D341Med (cell line): ENCODE measurements at regions not wholly inside any gene's neighbourhood (a gene's known extent, or its start where the extent isn't known, plus 50 kb on each side); places are given as distances from the start of the nearest gene placed in this dataset.
"Not testable (repeated sequence)": the region's sequence is repeated elsewhere in the genome, so short reads cannot be mapped to it uniquely, and the experiment has no call there.

ENCODE experiments used
- DNase-seq: peaks from one replicate; pipeline ENCODE4 v3.0.0; 2012; ENCODE audit warnings: low spot score

- DNase-seq = no peak
Observed at GRCh38 chr12:87092421-87092820, 836.2 kb upstream of the MGAT4C start.

DNA sequence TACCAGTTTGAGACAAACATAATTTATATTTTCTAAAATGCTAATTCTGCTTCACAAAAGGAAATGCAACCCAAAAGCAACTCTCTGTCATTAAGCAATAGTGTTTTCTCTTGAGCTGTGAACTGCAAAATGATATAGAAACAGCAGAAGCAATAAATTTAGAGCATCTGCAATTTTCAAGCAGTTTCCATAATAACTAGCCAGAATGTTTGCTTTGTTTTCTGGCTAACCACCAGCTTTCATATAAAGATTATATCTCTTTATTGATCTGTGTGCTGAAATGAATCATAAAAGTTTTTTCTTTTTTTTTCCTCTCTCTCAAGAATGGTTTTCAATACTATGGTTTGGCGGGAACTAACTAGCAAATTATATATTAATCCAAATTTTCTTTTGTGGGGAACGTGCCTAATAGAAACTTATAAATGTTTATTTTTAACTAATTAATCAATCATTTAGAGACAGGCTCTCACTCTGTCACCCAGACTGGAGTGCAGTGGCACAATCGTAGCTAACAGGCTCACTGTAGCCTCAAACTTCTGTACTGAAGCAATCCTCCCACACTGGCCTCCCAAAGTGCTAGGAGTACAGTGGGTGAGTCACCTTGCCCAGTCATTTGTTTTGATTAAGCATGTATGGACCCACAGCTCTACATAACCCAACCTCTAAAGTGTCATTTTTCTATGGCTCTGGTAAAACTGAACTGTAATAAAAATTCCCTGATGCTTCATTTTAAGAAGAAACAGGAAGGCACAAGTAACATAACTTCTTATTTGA, 830.1 kb upstream of the MGAT4C start:
- DNase-seq = no peak

GRCh38 chr12:87085286-87085685, 829.1 kb upstream of the MGAT4C start:
- no peak for DNase-seq

DNA sequence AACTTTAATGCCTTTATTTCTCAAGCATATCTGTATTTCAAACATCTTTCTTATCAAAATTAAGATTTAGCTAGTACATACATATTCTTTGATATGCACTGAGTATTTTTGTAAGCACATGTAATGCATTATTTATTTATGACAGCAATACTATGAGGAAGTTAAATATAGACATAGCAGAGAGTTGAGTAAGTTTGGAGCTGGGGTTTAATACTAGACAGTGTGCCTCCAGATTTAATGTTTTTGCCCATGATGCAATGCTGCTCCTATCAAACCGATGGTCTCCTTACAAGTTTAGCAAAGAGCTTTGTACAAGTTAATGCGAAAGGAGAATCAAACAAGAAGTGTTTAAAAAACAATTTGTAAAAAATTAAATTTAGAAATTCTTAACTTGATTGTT, 826.6 kb upstream of the MGAT4C start:
- DNase-seq = no peak

- DNase-seq = no peak
Observed at GRCh38 chr12:87074781-87075180, 818.6 kb upstream of the MGAT4C start.

DNA sequence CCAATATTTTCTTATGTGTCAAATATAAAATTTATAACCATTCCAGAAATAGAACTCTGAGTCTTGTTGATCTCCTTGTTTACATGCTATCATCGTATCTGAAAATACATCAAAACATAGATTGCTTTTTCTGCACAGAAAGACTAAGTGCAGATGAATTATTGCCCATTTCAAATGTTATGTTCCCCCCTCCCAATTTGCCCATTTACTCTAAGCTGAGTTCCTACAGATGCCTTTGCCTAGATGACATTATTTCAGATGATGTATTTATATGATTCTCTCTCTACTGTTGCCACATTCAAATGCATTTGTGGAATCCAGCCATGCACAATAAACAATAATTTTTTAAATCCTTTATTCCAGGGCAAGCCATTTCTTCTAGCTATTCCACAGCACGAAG, 810.1 kb upstream of the MGAT4C start:
- no peak for DNase-seq

GRCh38 chr12:87059231-87059630, 803.0 kb upstream of the MGAT4C start:
- no peak for DNase-seq

DNA sequence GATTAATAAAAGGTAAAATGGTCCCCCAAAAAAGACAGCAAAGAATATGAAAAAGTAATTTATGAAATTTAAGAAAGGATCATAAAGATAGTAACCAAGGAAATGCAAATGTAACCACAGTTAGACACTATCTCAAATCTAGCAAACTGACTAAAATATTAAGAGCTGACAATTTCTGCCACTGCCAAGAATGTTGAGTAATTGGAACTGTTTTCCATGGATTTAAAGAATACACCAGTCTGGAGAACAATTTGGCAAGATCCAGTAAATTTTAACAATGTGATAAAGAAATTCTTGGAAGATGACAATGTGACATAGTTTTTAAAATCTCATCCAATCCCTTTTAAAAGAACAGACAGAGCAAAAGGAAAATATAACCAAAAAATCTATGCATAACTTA, 798.0 kb upstream of the MGAT4C start:
- no peak for DNase-seq

- DNase-seq = no peak
Observed at GRCh38 chr12:87051621-87052020, 795.4 kb upstream of the MGAT4C start.

GRCh38 chr12:87047691-87048090, 791.5 kb upstream of the MGAT4C start:
- no peak for DNase-seq

GRCh38 chr12:87039536-87039935, 783.3 kb upstream of the MGAT4C start:
- no peak for DNase-seq

- no peak for DNase-seq
Observed at GRCh38 chr12:87038098-87038497, 781.9 kb upstream of the MGAT4C start.

GRCh38 chr12:87025976-87026375, 769.8 kb upstream of the MGAT4C start:
- no peak for DNase-seq

DNA sequence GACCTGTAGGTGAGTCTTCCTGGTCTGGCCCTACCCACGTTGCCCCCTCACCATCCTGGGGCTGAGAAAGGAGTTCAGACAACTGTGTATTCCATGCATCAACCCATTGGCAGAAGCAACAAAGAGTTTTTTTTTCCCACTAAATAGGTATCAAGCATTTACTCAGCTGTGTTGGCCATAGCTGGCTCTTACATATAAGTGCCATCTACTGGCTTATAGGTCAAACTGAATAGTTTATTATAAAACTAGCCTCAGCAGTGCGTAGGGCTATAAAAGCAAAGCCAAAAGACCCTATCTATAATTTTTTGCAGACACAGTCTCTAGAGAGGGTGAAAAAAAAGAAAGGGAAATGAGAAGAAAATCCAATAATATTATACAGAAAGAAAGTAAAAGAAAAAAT, 765.2 kb upstream of the MGAT4C start:
- no peak for DNase-seq

GRCh38 chr12:87020071-87020470, 763.9 kb upstream of the MGAT4C start:
- no peak for DNase-seq

DNA sequence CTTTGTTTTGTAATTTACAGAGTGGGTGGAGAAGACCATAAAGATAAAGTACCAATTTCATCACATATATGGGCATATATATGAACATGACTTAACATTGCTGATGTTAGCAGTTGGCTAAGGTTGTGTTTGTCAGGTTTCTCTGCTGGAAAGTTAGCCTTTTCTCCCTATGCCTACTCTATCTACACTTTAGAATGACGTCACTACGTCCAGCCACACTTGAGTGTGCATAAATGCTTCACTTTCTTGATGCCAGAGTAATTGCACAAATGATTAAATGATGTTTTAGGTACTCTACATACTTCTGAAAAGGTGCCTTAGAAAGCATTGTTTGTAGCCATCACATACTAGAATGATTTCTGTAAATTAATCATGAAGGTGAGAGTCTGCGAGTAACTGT, 759.2 kb upstream of the MGAT4C start:
- no peak for DNase-seq

- no peak for DNase-seq
Observed at GRCh38 chr12:87008785-87009384, 752.7 kb upstream of the MGAT4C start.

DNA sequence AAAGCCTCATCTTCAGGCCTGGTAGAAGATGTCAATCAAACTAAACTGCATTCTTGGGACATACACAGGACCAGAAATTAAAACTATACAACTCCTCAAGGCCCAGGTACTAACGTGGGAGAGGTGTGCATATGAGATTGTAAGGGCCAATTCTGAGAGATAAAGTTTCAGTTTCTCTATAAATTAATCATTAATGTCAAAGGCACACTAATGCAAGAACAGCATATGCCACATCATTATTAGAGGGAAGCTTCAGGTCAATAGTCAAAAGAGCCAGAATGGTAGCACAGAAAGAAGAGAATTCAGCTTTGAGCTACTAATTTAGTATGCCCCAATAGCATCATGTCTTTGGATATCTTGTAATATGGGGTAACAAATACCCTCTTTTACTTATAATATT, 744.9 kb upstream of the MGAT4C start:
- no peak for DNase-seq

DNA sequence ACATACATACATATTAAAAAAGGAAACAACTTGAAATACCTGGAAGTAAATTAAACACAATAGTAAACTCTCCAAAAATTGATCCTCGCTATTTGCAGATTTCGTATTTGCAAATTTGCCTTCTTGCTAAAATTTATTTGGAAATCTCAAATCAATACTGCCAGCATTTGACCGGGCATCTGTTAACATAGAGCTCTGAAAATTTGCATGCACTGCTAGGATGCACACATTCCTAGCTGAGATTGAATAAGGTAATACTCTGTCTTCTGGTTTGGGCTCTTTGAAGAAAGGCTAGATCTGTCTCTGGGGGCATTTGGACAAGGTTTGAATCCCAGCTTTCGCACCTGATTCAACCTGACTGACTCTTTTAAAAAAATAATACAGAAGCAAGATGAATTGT, 729.1 kb upstream of the MGAT4C start:
- no peak for DNase-seq

DNA sequence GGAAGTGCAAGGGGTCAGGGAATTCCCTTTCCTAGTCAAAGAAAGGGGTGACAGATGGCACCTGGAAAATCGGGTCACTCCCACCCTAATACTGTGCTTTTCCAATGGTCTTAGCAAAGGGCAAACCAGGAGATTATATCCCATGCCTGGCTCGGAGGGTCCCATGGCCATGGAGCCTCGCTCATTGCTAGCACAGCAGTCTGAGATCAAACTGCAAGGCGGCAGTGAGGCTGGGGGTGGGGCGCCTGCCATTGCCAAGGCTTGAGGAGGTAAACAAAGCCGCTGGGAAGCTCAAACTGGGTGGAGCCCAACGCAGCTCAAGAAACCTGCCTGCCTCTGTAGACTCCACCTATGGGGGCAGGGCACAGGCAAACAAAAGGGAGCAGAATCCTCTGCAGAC, 714.4 kb upstream of the MGAT4C start:
- DNase-seq = not testable (repeated sequence)

DNA sequence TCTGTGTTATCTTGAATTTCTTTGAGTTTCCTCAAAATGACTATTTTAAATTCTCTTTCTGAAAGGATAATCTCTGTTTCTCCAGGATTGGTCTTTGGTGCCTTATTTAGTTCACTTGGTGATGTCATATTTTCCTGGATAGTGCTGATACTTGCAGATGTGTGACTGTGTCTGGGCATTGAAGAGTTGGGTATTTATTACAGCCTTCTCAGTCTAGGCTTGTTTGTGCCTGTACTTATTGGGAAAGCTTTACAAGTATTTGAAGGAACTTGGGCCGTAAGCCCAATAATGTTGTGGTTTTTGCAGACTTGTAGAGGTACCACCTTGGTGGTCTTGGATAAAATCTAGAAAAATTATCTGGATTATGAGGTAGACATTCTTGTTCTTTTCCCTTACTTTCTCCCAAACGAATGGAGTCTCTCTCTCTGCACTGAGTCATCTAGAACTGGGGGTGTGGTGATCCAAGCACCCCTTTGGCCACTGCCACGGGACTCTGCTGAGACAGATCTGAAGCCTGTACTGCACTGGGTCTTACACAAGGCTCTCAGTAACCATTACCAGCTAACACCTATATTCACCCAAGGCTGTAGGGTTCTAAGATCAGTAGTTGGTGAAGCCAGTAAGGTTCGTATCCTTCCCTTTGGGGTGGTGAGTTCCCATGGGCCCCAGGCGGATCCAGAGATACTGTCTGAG, 703.7 kb upstream of the MGAT4C start:
- DNase-seq = no peak

- DNase-seq = no peak
Observed at GRCh38 chr12:86950444-86950843, 694.3 kb upstream of the MGAT4C start.

- DNase-seq = no peak
Observed at GRCh38 chr12:86950043-86950442, 693.9 kb upstream of the MGAT4C start.
